ENCODE measurements at regions not wholly inside any gene's neighbourhood (a gene's known extent, or its start where the extent isn't known, plus 50 kb on each side); places are given as distances from the start of the nearest gene placed in this dataset.

GRCh38 chr7:42347616-42348015 lies 110.6 kb upstream of the GLI3 start:
- DNase-seq = no peak

GRCh38 chr7:42345478-42346299 lies 108.7 kb upstream of the GLI3 start:
- DNase-seq = no peak

DNA sequence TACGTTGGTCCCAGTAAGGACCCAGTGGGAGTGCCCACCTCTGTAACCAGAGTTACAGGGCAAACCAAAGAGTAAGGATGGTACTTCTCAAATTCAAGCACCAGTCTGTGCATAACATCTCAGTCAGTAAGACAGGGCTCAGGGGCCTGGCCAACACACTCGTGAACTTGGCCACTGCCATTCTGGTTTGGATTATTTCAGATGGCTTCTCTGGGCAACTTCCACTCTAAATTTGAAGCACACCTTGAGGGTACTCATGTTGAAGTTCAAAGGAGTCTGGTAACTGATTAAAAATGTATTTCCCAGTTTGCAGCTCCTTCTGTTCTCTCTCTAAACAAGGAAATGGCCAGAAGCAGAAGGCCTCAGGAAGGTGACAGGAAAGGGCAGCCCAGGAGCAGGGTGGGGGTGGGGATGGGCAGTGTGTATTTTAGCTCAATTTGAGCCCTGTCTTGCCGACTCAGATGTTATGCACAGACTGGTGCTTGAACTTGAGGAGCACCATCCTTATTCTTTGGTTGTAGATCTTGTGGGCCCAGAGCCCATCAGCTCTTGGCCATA lies 107.3 kb upstream of the GLI3 start:
- no peak for DNase-seq

GRCh38 chr7:42342381-42342780 lies 105.4 kb upstream of the GLI3 start:
- DNase-seq = no peak

DNA sequence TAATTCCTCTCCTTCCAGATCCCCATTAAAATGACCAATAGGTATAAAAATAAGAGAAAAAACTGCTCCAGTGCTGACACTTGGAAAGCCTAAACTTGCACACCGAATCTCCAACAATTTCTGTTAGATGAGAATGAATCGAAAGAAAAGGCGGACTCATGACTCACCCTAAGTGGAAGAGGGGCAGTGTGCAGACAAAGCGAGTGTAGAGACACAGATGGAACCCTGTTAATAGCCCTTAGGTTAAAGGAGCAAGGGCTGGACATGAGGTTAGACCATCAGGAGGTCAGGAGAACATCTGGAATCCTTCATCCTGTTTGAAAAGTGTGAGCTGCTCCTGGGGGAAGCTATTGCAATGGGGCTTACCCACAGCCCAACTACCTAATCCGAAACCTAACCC lies 103.4 kb upstream of the GLI3 start:
- no peak for DNase-seq

DNA sequence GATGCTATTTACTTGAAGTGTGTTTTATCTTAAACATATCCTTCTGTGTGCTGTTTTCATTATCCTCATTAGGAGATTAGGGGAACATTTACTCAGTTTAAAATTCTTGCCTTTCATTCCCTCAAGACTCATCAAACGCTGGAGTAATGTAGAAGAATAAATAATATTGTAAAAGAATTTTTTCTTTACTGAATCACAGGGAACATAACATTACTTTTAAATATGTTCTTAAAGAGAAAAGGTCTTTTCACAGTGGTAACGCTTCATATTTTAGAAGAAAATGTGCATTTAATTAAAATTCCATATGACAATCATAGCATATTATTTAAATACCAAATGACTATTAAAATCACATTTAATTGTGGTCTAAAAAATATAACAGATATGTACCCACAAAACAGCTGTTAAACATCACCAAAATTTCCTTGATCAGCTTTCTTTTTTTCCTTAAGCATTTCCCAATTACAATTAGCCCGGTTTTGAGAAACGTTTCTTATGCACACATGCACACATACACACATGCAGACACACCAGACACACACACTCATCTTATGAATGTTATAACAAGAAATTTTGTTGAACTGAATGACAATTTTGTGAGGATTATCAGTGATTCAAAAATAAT lies 102.0 kb upstream of the GLI3 start:
- no peak for DNase-seq

DNA sequence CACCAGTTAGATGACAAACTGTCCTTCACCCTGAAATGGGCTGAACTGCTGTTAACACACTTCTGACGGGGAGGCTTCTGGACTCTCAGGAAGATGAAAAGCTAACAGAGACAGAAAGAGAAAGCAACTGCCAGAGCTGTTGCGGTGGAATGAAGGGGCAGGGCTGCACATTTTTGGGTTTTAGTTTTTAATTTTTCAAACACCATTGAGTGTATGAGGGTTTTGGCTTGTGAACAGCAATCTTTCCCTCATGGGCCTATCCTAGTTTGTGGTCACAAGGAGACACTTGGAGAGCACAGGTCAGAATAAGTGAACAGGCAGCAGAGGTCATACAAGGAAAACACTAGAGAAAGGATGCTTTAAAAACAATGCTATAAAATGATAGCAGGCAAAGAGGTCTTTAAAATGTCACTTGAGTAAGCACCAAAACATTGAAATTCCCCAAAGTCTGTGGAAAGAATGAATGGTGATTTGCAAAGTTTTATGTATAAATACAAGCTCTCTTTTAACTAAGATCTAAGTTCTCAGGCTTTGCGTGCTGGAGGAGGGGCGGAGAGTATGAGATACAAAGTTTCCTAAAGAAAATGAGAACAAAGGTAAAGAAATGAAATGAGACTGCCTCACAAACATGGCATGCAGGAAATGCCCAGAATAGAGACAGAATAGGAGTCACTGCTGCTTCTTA lies 101.4 kb upstream of the GLI3 start:
- DNase-seq = no peak

GRCh38 chr7:42337225-42337905 lies 100.4 kb upstream of the GLI3 start:
- DNase-seq = no peak

DNA sequence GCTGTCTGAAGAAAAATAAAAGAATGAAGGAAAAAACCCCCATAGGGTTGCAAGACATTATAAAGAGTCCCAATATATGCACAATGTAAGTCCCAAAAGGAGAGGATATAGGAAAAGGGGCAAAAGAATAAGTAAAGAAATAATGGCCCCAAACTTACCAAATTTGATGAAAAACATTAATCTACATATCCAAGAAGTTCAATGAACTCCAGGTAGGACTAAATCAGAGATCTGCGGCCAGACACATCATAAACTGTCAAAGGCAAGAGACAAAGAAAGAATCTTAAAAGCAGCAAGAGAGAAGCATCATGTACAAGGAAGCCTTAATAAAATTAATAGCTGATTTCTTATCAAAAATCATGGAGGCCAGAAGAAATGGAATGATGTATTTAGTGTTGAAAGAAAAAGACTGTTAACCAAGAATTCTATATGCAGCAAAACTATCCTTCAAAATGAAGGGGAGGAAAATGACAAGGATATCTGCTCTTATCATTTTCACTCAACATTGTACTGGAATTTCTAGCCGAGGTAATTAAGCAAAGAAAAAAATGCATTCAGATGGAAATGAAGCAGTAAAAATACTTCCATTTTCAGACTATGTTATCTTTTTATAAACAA lies 95.7 kb upstream of the GLI3 start:
- no peak for DNase-seq

- DNase-seq = no peak
These were observed 82.6 kb upstream of the GLI3 start for GRCh38 chr7:42319631-42320030.

- no peak for DNase-seq
These were observed 78.6 kb upstream of the GLI3 start for GRCh38 chr7:42315631-42316030.

DNA sequence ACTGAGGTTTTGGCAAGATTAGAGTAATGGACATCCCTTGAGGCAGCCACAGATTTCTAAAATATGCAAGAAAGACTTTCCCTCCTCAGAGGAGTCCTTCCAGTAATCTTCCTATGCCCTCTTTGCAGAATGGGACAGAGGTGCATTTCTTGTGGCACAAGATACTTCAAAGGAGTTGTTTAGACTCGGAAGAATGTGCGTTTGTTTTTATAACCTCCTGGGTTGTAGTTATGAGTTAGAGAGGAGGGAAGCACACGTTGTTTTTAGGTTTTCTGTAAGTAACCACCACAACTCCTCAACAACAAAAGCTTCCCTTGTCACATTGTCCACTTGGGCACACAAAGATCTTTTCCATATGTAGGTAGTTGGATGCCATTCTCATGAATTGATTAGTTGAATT lies 78.1 kb upstream of the GLI3 start:
- DNase-seq = no peak

- DNase-seq = no peak
These were observed 77.7 kb upstream of the GLI3 start for GRCh38 chr7:42314696-42315095.

- DNase-seq = no peak
These were observed 74.2 kb upstream of the GLI3 start for GRCh38 chr7:42311195-42311594.

DNA sequence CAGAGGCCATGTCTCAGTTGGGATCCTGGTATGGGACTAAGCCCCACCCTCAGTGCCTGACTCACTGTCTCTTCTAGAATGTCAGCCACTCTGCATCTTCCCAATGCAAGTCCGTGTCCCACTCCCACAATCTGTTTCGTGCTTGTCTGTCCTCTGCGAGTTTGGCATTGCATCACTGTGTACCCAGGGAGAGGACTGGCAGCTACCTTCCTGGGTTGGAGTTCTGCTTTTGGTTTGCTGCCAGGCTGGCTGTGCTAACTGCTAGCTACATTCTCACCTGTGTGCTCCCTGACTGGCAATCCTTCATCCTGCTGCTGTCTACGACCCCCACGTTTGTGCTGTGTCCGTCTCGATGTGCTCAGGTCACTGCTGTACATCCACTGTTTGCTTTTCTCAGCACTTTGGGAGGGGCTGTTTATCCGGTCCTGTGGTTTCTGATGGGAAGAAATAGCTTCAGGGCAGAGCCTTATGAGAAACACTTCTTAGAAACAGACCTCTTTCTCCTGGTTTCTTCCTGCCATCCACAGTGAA lies 56.0 kb upstream of the GLI3 start:
- DNase-seq = no peak

DNA sequence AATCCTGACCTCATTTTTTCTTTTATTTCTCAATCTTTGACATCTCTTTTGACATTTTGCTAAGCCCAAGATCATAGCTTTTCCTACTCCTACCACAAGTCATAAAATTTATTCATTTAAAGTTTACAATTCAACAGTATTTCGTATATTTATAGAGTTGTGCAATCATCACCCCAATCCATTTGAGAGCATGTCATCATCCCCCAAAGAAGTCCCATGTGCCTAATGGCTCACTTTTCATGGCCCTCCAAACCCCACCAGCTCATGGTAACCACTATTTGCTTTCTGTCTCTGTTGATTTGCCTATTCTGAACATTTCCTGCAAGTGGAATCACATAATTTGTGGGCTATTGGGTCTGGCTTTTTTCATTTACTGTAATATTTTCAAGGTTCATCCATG lies 52.5 kb upstream of the GLI3 start:
- DNase-seq = no peak
